HepG2 (cell line): ENCODE measurements at regions not wholly inside any gene's neighbourhood (a gene's known extent, or its start where the extent isn't known, plus 50 kb on each side); places are given as distances from the start of the nearest gene placed in this dataset.

ENCODE experiments used
- ATAC-seq: fragments of 200-7000 bp; cut with Tn5 transposase; 3 replicates; pipeline ENCODE4 v1.9.1; 2020; ENCODE audit warnings: mild to moderate bottlenecking, moderate library complexity
- BruUV-seq: library from RNA; stranded (reverse); fragments of 400-500 nt; replicated peaks from 2 replicates; lab custom pipeline; 2021; lab: Mats Ljungman, UMichigan
- CTCF ChIA-PET: fragments of 300-600 bp; formaldehyde crosslinking; extraction: SDS; loops from one replicate; lab custom pipeline; 2021; ENCODE audit warnings: low total read pairs, inconsistent platforms, low intra/inter-chr PET ratio; lab: Yijun Ruan, JAX
- POLR2A ChIA-PET: fragments of 350-600 bp; sonication (Branson Sonifier 250); formaldehyde crosslinking; loops from one replicate; lab custom pipeline; 2020; ENCODE audit warnings: antibody characterized with exemption, inconsistent platforms; lab: Yijun Ruan, JAX
- DNase-seq: peaks from one replicate; pipeline ENCODE4 v3.0.0-alpha.2; 2015; ENCODE audit warnings: low spot score
- FAIRE-seq: peaks from 3 replicates; lab custom pipeline; 2011; peaks lifted over from hg19 to GRCh38; lab: Jason Lieb, UNC
- H2AFZ ChIP-seq: one replicate; pipeline ENCODE4 v1.6.1; 2011; ENCODE audit warnings: low read length, inconsistent platforms
- H3K27ac ChIP-seq: fragments of 300-600 bp; 3 replicates; pipeline ENCODE4 v1.8.0; 2011; ENCODE audit warnings: mixed run types, mild to moderate bottlenecking, mixed read lengths, low read length, inconsistent platforms; ENCODE audit not compliant: insufficient read depth; ENCODE audit errors: extremely low read length
- H3K27me3 ChIP-seq, 2 experiments: fragments of 200-600 bp in 1 of 2; 2 replicates in 1 of 2; 3 replicates in 1 of 2; pipeline versions ENCODE4 v1.6.0 to v1.8.0; 2011; ENCODE audit warnings: low read length in 2 of 2, mild to moderate bottlenecking in 2 of 2, moderate library complexity in 2 of 2, inconsistent platforms in 1 of 2; ENCODE audit not compliant: insufficient read depth in 2 of 2, control insufficient read depth in 1 of 2
- H3K36me3 ChIP-seq, 2 experiments: fragments of 200-600 bp in 1 of 2; replicated peaks in 1 of 2; 2 replicates in 1 of 2; 3 replicates in 1 of 2; pipeline versions ENCODE4 v1.5.1 to v1.8.0; 2011; ENCODE audit warnings: low read length in 2 of 2, inconsistent platforms in 1 of 2; ENCODE audit not compliant: insufficient read depth in 2 of 2, control insufficient read depth in 1 of 2
- H3K4me1 ChIP-seq: 2 replicates; pipeline ENCODE4 v1.5.1; 2012; ENCODE audit warnings: low read length, inconsistent platforms; ENCODE audit not compliant: insufficient read depth
- H3K4me2 ChIP-seq: 2 replicates; pipeline ENCODE4 v1.6.0; 2011; ENCODE audit warnings: low read depth, low read length, inconsistent platforms
- H3K4me3 ChIP-seq, 3 experiments: fragments of 200-600 bp in 1 of 3; sonication (generic), shearing (Covaris generic) in 1 of 3; replicated peaks in 1 of 3; 2 replicates each; pipeline ENCODE4 v1.5.1; 2011 to 2016; ENCODE audit warnings: low read length in 3 of 3, inconsistent platforms in 2 of 3, low read depth in 2 of 3, mild to moderate bottlenecking in 2 of 3, control low read depth in 1 of 3, mixed read lengths in 1 of 3; ENCODE audit not compliant: insufficient read depth in 1 of 3
- H3K79me2 ChIP-seq: one replicate; pipeline ENCODE4 v1.6.1; 2011; ENCODE audit warnings: low read length, inconsistent platforms; ENCODE audit not compliant: insufficient read depth
- H3K9ac ChIP-seq: 2 replicates; pipeline ENCODE4 v1.6.0; 2011; ENCODE audit warnings: mild to moderate bottlenecking, low read depth, low read length, inconsistent platforms; ENCODE audit not compliant: insufficient read depth
- H3K9me3 ChIP-seq: 2 replicates; pipeline ENCODE4 v1.5.1; 2012; ENCODE audit warnings: mild to moderate bottlenecking, low read length
- H4K20me1 ChIP-seq: 2 replicates; pipeline ENCODE4 v1.6.0; 2011; ENCODE audit warnings: inconsistent platforms, mild to moderate bottlenecking, low read length, moderate library complexity; ENCODE audit not compliant: insufficient read depth
- HDAC2 ChIP-seq: sonication (generic); formaldehyde crosslinking; IDR thresholded peaks from 2 replicates; pipeline ENCODE4 v1.4.0; 2020; ENCODE audit warnings: missing genetic modification reagents
- IKZF1 ChIP-seq: fragments of 450-650 bp; IDR thresholded peaks from 2 replicates; pipeline ENCODE4 v1.7.1; 2016
- KDM1A ChIP-seq: IDR thresholded peaks from 2 replicates; pipeline ENCODE4 v1.6.1; 2016; ENCODE audit warnings: missing compliant biosample characterization
- KDM6A ChIP-seq: IDR thresholded peaks from 2 replicates; pipeline ENCODE4 v1.6.1; 2016; ENCODE audit warnings: low read depth
- MBD4 ChIP-seq: IDR thresholded peaks from 2 replicates; pipeline ENCODE4 v1.6.1; 2012; ENCODE audit warnings: low read length, inconsistent platforms, borderline replicate concordance
- NCOA2 ChIP-seq: sonication (generic); formaldehyde crosslinking; IDR thresholded peaks from 2 replicates; pipeline ENCODE4 v1.8.0; 2022; ENCODE audit warnings: inconsistent platforms
- PRPF4 ChIP-seq: fragments of 200-400 bp; formaldehyde crosslinking; IDR thresholded peaks from 2 replicates; pipeline ENCODE4 v1.6.1; 2016; ENCODE audit warnings: low read length, low read depth; ENCODE audit not compliant: poor library complexity, severe bottlenecking
- RELA ChIP-seq: sonication (generic); formaldehyde crosslinking; IDR thresholded peaks from 2 replicates; pipeline ENCODE4 v1.4.0; 2020; ENCODE audit warnings: missing genetic modification reagents
- REXO4 ChIP-seq: sonication (generic); formaldehyde crosslinking; IDR thresholded peaks from 2 replicates; pipeline ENCODE4 v1.8.0; 2022; ENCODE audit warnings: missing genetic modification reagents, mild to moderate bottlenecking, borderline replicate concordance
- SRF ChIP-seq: IDR thresholded peaks from 2 replicates; pipeline ENCODE4 v1.6.1; 2011; ENCODE audit warnings: mild to moderate bottlenecking, low read depth, low read length, moderate library complexity
- SRSF1 ChIP-seq: fragments of 200-400 bp; formaldehyde crosslinking; optimal IDR thresholded peaks from 2 replicates; pipeline ENCODE3; 2017; ENCODE audit warnings: mild to moderate bottlenecking, low read depth, low read length, moderate library complexity
- TRAFD1 ChIP-seq: sonication (generic); formaldehyde crosslinking; IDR thresholded peaks from 2 replicates; pipeline ENCODE4 v1.5.1; 2020; ENCODE audit warnings: missing genetic modification reagents, mild to moderate bottlenecking, borderline replicate concordance
- ZBTB20 ChIP-seq: sonication (generic); formaldehyde crosslinking; IDR thresholded peaks from 2 replicates; pipeline ENCODE4 v1.8.1; 2023; ENCODE audit warnings: missing genetic modification reagents, low read depth, mild to moderate bottlenecking, borderline replicate concordance
- ZBTB7B ChIP-seq: sonication (generic); formaldehyde crosslinking; IDR thresholded peaks from 2 replicates; pipeline ENCODE4 v1.4.0; 2020; ENCODE audit warnings: missing genetic modification reagents
- ZBTB8A ChIP-seq: sonication (generic); formaldehyde crosslinking; IDR thresholded peaks from 2 replicates; pipeline ENCODE4 v1.4.0; 2020; ENCODE audit warnings: mild to moderate bottlenecking, low read depth, missing genetic modification reagents, borderline replicate concordance
- ZNF569 ChIP-seq: sonication (generic); formaldehyde crosslinking; IDR thresholded peaks from 2 replicates; pipeline ENCODE4 v1.5.0; 2020; ENCODE audit warnings: mild to moderate bottlenecking, missing genetic modification reagents, moderate library complexity, borderline replicate concordance
- WGBS: methylation state at CpG from one replicate; pipeline ENCODE4 v1.1.6; 2017; ENCODE audit warnings: low lambda C conversion rate; 5-methylcytosine and 5-hydroxymethylcytosine counted together
- in situ Hi-C: cut with HindIII; loops from 2 replicates; pipeline ENCODE4 v1.10.0; 2017; ENCODE audit warnings: low pct_unique_long_range_greater_than_20kb; ENCODE audit not compliant: extremely low pct_ligation_motif_present
- intact Hi-C: fragments of 100-400 bp; cut with micrococcal nuclease; formaldehyde crosslinking; loops from one replicate; pipeline ENCODE4 v1.10.0; 2022; ENCODE audit not compliant: unreplicated experiment

GRCh38 chr14:104335176-104335575, 196.8 kb downstream of the KIF26A start:
- no peaks in the 10 kb centered on the region for H3K4me1 ChIP-seq
- in situ Hi-C loops (no loop called here), intact Hi-C loops (no loop called here)
- CTCF ChIA-PET = no interaction called here
- H3K9me3 ChIP-seq = no peaks in the 10 kb centered on the region
- POLR2A ChIA-PET = no interaction called here
- H3K27ac ChIP-seq = no peak overlapping the region
- peaks cover 2 to 6% of the 10 kb centered on the region in 2 experiments; a peak in 2 of 5 replicates for H3K27me3 ChIP-seq
- DNase-seq (no peak), FAIRE-seq (no peak), ATAC-seq (no peak)
- no TSS peak for BruUV-seq
- H3K4me3 ChIP-seq = no peak overlapping the region
- no peak overlapping the region for H2AFZ ChIP-seq
- no peak for TF ChIP-seq SRSF1
- TF ChIP-seq HDAC2 (CRISPR knock-in tag) = no peak
- no peak for TF ChIP-seq SRF
- no peak for TF ChIP-seq NCOA2 (CRISPR knock-in tag)
- no peak for TF ChIP-seq ZBTB20
- no peak for TF ChIP-seq TRAFD1 (CRISPR knock-in tag)
- TF ChIP-seq KDM6A = no peak
- TF ChIP-seq ZBTB7B (CRISPR knock-in tag) = no peak
- no peak for TF ChIP-seq ZBTB8A
- no peak for TF ChIP-seq ZNF569 (CRISPR knock-in tag)
- no peak for TF ChIP-seq IKZF1
- TF ChIP-seq RELA (CRISPR knock-in tag) = no peak
- TF ChIP-seq KDM1A (CRISPR knock-in tag) = no peak
- no peak for TF ChIP-seq MBD4
- no peak for TF ChIP-seq PRPF4
- TF ChIP-seq REXO4 (CRISPR knock-in tag) = no peak
- no peaks in the 10 kb centered on the region for H3K79me2 ChIP-seq
- no peaks in the 10 kb centered on the region for H3K36me3 ChIP-seq
- no peaks in the 10 kb centered on the region for H4K20me1 ChIP-seq
- H3K9ac ChIP-seq = no peak overlapping the region
- 0% methylated on average over 2 of the region's 4 CpGs for WGBS
- no peak overlapping the region for H3K4me2 ChIP-seq
